ENCODE measurements at regions not wholly inside any gene's neighbourhood (a gene's known extent, or its start where the extent isn't known, plus 50 kb on each side); places are given as distances from the start of the nearest gene placed in this dataset.

- TF ChIP-seq POLR2A (IDR thresholded peaks at IDR 0.05) = no peak
- TF ChIP-seq CTCF (IDR thresholded peaks at IDR 0.05) = no peak
Measured at GRCh38 chr5:8576178-8576577, 707.2 kb downstream of the MTRR start.
